Caco-2 (cell line): ENCODE measurements at regions not wholly inside any gene's neighbourhood (a gene's known extent, or its start where the extent isn't known, plus 50 kb on each side); places are given as distances from the start of the nearest gene placed in this dataset.

ENCODE experiments used
- BruUV-seq: library from RNA; stranded (reverse); fragments of 400-500 nt; replicated peaks from 2 replicates; lab custom pipeline; 2021; lab: Mats Ljungman, UMichigan
- CTCF ChIA-PET: fragments of 300-600 bp; sonication (Branson Sonifier 250); formaldehyde crosslinking; loops from one replicate; lab custom pipeline; 2022; ENCODE audit warnings: antibody characterized with exemption; lab: Charles Lee
- POLR2A ChIA-PET: fragments of 300-600 bp; sonication (Branson Sonifier 250); formaldehyde crosslinking; loops from one replicate; lab custom pipeline; 2022; ENCODE audit warnings: antibody characterized with exemption; lab: Charles Lee
- DNase-seq, 2 experiments: peaks; one replicate each; pipeline versions ENCODE4 v3.0.0 to v3.0.0-alpha.2; 2020 to 2022
- H3K27me3 ChIP-seq: replicated peaks from 2 replicates; pipeline ENCODE4 v1.6.0; 2011; ENCODE audit warnings: low read length; ENCODE audit not compliant: control insufficient read depth, insufficient read depth
- H3K36me3 ChIP-seq: 2 replicates; pipeline ENCODE4 v1.5.1; 2011; ENCODE audit warnings: low read length; ENCODE audit not compliant: control insufficient read depth, insufficient read depth
- H3K4me1 ChIP-seq: fragments of 250-450 bp; sonication (Bioruptor Pico); 2 replicates; pipeline ENCODE4 v1.5.1; 2020; ENCODE audit warnings: mild to moderate bottlenecking
- H3K4me3 ChIP-seq: 2 replicates; pipeline ENCODE4 v1.5.1; 2011; ENCODE audit warnings: low read depth, mild to moderate bottlenecking, control low read depth, low read length
- H3K9me3 ChIP-seq: fragments of 250-450 bp; sonication (Bioruptor Pico); 2 replicates; pipeline ENCODE4 v1.5.1; 2020; ENCODE audit warnings: mild to moderate bottlenecking, moderate library complexity
- H3K27ac Mint-ChIP-seq: one replicate; pipeline ENCODE4 v1.8.0; 2022; ENCODE audit warnings: mixed read lengths; ENCODE audit not compliant: unreplicated experiment
- H3K27me3 Mint-ChIP-seq: one replicate; pipeline ENCODE4 v1.8.0; 2022; ENCODE audit warnings: mixed read lengths; ENCODE audit not compliant: insufficient read depth, unreplicated experiment
- H3K36me3 Mint-ChIP-seq: one replicate; pipeline ENCODE4 v1.8.0; 2022; ENCODE audit warnings: mild to moderate bottlenecking, mixed read lengths; ENCODE audit not compliant: insufficient read depth, unreplicated experiment
- H3K4me1 Mint-ChIP-seq: one replicate; pipeline ENCODE4 v1.8.0; 2022; ENCODE audit warnings: low read depth, mixed read lengths; ENCODE audit not compliant: unreplicated experiment
- H3K4me3 Mint-ChIP-seq: one replicate; pipeline ENCODE4 v1.8.0; 2022; ENCODE audit warnings: mild to moderate bottlenecking, moderate library complexity, mixed read lengths; ENCODE audit not compliant: unreplicated experiment
- H3K9me3 Mint-ChIP-seq: one replicate; pipeline ENCODE4 v1.8.0; 2022; ENCODE audit warnings: mixed read lengths; ENCODE audit not compliant: unreplicated experiment
- intact Hi-C: fragments of 100-400 bp; cut with micrococcal nuclease; formaldehyde crosslinking; loops from one replicate; pipeline ENCODE4 v1.10.0; 2022; ENCODE audit not compliant: unreplicated experiment
- TF ChIP-seq, protein P1 (sequence below), 2 experiments: fragments of 200-600 bp in 1 of 2; IDR thresholded peaks; 1 replicate in 1 of 2; 2 replicates in 1 of 2; pipeline versions ENCODE4 v1.5.1 to v1.8.0; 2011 to 2022; ENCODE audit warnings: antibody characterized with exemption in 1 of 2, control low read depth in 1 of 2, inconsistent platforms in 1 of 2, low read depth in 1 of 2, low read length in 1 of 2, mild to moderate bottlenecking in 1 of 2, moderate library complexity in 1 of 2; ENCODE audit not compliant: insufficient read depth in 1 of 2, severe bottlenecking in 1 of 2, unreplicated experiment in 1 of 2

DNA sequence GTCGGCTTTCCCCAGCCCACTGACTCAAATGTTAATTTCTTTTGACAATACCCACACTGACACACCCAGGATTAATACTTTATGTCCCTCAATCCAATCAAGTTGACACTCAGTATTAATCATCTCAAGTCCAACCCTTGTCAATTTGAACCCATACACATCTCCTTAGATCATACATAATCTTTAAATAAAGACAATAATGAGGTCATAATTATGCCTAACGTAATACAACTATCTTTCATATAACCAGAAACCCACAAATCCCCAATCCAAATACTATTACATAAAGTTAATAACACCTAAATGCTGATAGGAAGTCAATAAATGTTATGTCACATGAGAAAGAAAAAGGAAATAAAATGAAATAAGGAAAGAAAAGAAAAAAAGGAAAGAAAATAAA is 934.2 kb downstream of the CDH9 start:
- H3K4me3 ChIP-seq, result no peak overlapping the region
- no peak for DNase-seq
- Mint-ChIP-seq H3K27me3 (no peaks in the 10 kb centered on the region), H3K27ac (no peak overlapping the region), H3K4me3 (no peak overlapping the region), H3K9me3 (no peaks in the 10 kb centered on the region), H3K36me3 (no peaks in the 10 kb centered on the region), H3K4me1 (no peaks in the 10 kb centered on the region)
- no peaks in the 10 kb centered on the region for H3K36me3 ChIP-seq
- intact Hi-C loops, result no loop called here
- no TSS peak for BruUV-seq
- POLR2A ChIA-PET, result no interaction called here
- H3K27me3 ChIP-seq, result no peaks in the 10 kb centered on the region
- CTCF ChIA-PET, result no interaction called here
- TF ChIP-seq, protein P1, sequence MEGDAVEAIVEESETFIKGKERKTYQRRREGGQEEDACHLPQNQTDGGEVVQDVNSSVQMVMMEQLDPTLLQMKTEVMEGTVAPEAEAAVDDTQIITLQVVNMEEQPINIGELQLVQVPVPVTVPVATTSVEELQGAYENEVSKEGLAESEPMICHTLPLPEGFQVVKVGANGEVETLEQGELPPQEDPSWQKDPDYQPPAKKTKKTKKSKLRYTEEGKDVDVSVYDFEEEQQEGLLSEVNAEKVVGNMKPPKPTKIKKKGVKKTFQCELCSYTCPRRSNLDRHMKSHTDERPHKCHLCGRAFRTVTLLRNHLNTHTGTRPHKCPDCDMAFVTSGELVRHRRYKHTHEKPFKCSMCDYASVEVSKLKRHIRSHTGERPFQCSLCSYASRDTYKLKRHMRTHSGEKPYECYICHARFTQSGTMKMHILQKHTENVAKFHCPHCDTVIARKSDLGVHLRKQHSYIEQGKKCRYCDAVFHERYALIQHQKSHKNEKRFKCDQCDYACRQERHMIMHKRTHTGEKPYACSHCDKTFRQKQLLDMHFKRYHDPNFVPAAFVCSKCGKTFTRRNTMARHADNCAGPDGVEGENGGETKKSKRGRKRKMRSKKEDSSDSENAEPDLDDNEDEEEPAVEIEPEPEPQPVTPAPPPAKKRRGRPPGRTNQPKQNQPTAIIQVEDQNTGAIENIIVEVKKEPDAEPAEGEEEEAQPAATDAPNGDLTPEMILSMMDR (IDR thresholded peaks at IDR 0.05; ENCODE audit: insufficient read depth in 1 of 2, low read depth in 1 of 2, low read length in 1 of 2, severe bottlenecking in 1 of 2, unreplicated experiment in 1 of 2), result no peak
- no peaks in the 10 kb centered on the region for H3K4me1 ChIP-seq
- no peaks in the 10 kb centered on the region for H3K9me3 ChIP-seq

DNA sequence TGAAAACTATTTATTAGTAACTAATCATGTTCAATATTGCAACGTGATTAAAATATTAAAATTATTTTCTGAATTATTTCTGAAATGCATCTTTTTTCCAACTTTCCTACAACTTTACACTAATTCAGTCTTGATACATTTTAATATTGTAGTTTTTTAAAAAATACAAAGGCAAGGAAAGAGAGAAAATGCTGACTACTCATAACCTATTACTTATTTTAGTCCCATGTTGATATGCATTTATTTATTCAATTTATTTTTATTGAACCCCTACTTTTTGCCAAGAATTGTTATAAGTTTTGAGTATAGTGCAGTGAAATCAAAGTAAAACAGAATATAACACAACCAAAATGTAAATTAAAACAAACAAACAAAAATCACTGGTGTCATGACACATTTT is 978.2 kb downstream of the CDH9 start:
- Histone ChIP-seq H3K36me3 (no peaks in the 10 kb centered on the region), H3K4me3 (no peak overlapping the region), H3K27me3 (no peaks in the 10 kb centered on the region), H3K9me3 (no peaks in the 10 kb centered on the region), H3K4me1 (no peaks in the 10 kb centered on the region)
- BruUV-seq, result no TSS peak
- intact Hi-C loops, result no loop called here
- no peak for DNase-seq
- Mint-ChIP-seq H3K27ac (no peak overlapping the region), H3K4me1 (no peaks in the 10 kb centered on the region), H3K27me3 (no peaks in the 10 kb centered on the region), H3K36me3 (no peaks in the 10 kb centered on the region), H3K4me3 (no peak overlapping the region), H3K9me3 (no peaks in the 10 kb centered on the region)
- ChIA-PET CTCF (no interaction called here), POLR2A (no interaction called here)
- TF ChIP-seq, protein P1 (IDR thresholded peaks at IDR 0.05; ENCODE audit: insufficient read depth in 1 of 2, low read depth in 1 of 2, low read length in 1 of 2, severe bottlenecking in 1 of 2, unreplicated experiment in 1 of 2), result no peak

DNA sequence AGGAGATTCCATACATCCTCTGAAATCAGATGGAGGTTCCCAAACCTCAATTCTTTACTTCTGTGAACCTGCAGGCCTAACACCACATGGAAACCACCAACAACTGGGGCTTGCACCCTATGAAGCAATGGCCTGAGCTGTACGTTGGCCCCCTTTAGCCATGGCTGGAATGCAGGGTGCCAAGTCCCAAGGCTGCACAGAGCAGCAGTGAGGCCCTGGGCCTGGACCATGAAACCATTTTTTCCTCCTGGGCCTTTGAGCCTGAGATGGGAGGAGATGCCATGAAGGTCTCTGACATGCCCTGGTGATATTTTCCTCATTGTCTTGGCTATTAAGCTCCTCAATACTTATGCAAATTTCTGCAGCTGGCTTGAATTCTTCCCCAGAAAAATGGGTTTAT is 983.8 kb downstream of the CDH9 start:
- no TSS peak for BruUV-seq
- no peak for DNase-seq
- no peak overlapping the region for H3K27ac Mint-ChIP-seq
- Histone ChIP-seq H3K36me3 (no peaks in the 10 kb centered on the region), H3K4me3 (no peak overlapping the region), H3K4me1 (no peaks in the 10 kb centered on the region), H3K9me3 (no peaks in the 10 kb centered on the region), H3K27me3 (no peaks in the 10 kb centered on the region)
- H3K27me3 Mint-ChIP-seq, result no peaks in the 10 kb centered on the region
- no peaks in the 10 kb centered on the region for H3K36me3 Mint-ChIP-seq
- no peak overlapping the region for H3K4me3 Mint-ChIP-seq
- POLR2A ChIA-PET, result no interaction called here
- H3K9me3 Mint-ChIP-seq, result no peaks in the 10 kb centered on the region
- CTCF ChIA-PET, result no interaction called here
- H3K4me1 Mint-ChIP-seq, result no peaks in the 10 kb centered on the region
- TF ChIP-seq, protein P1 (IDR thresholded peaks at IDR 0.05; ENCODE audit: insufficient read depth in 1 of 2, low read depth in 1 of 2, low read length in 1 of 2, severe bottlenecking in 1 of 2, unreplicated experiment in 1 of 2), result no peak
- intact Hi-C loops, result no loop called here
